H9 (cell line): ENCODE measurements at regions not wholly inside any gene's neighbourhood (a gene's known extent, or its start where the extent isn't known, plus 50 kb on each side); places are given as distances from the start of the nearest gene placed in this dataset.

ENCODE experiments used
- DNase-seq: peaks from one replicate; pipeline ENCODE4 v3.0.0-alpha.2; 2017
- H2AFZ ChIP-seq: one replicate; pipeline ENCODE4 v1.6.1; 2013; ENCODE audit warnings: mild to moderate bottlenecking, low read length, control low read depth, moderate library complexity
- H2AK5ac ChIP-seq: 2 replicates; pipeline ENCODE4 v1.6.1; 2013; ENCODE audit warnings: low read length, control low read depth, mixed read lengths; ENCODE audit not compliant: insufficient read length
- H2BK120ac ChIP-seq: one replicate; pipeline ENCODE4 v1.6.1; 2013; ENCODE audit warnings: low read depth, mild to moderate bottlenecking, low read length, control low read depth, inconsistent platforms; ENCODE audit not compliant: poor library complexity, severe bottlenecking
- H2BK12ac ChIP-seq: 2 replicates; pipeline ENCODE4 v1.6.1; 2013; ENCODE audit warnings: low read length, control low read depth, mixed read lengths, low read depth; ENCODE audit not compliant: insufficient read length
- H2BK15ac ChIP-seq: 2 replicates; pipeline ENCODE4 v1.6.1; 2013; ENCODE audit warnings: low read depth, low read length, control low read depth
- H2BK20ac ChIP-seq: one replicate; pipeline ENCODE4 v1.6.1; 2013; ENCODE audit warnings: low read depth, mild to moderate bottlenecking, low read length, control low read depth, inconsistent platforms; ENCODE audit not compliant: poor library complexity, severe bottlenecking
- H2BK5ac ChIP-seq: 2 replicates; pipeline ENCODE4 v1.6.1; 2013; ENCODE audit warnings: low read length, control low read depth, mixed read lengths; ENCODE audit not compliant: insufficient read length
- H3K14ac ChIP-seq: 2 replicates; pipeline ENCODE4 v1.6.1; 2013; ENCODE audit warnings: low read length, control low read depth; ENCODE audit not compliant: insufficient read depth
- H3K18ac ChIP-seq: 2 replicates; pipeline ENCODE4 v1.6.1; 2013; ENCODE audit warnings: low read depth, mild to moderate bottlenecking, mixed read lengths, low read length, control low read depth; ENCODE audit not compliant: insufficient read length
- H3K23ac ChIP-seq: 2 replicates; pipeline ENCODE4 v1.6.1; 2013; ENCODE audit warnings: low read length, control low read depth, mixed read lengths, low read depth; ENCODE audit not compliant: insufficient read length
- H3K23me2 ChIP-seq: 2 replicates; pipeline ENCODE4 v1.6.1; 2013; ENCODE audit warnings: low read depth, mild to moderate bottlenecking, mixed read lengths, low read length, control low read depth; ENCODE audit not compliant: insufficient read length, poor library complexity, severe bottlenecking
- H3K27ac ChIP-seq: 2 replicates; pipeline ENCODE4 v1.5.1; 2013; ENCODE audit warnings: low read length, control low read depth, mixed read lengths, low read depth; ENCODE audit not compliant: insufficient read length
- H3K27me3 ChIP-seq: 2 replicates; pipeline ENCODE4 v1.6.1; 2013; ENCODE audit warnings: low read length, control low read depth, inconsistent platforms; ENCODE audit not compliant: insufficient read depth
- H3K4ac ChIP-seq: 2 replicates; pipeline ENCODE4 v1.6.1; 2013; ENCODE audit warnings: low read depth, mild to moderate bottlenecking, control low read depth, inconsistent platforms, low read length, moderate library complexity
- H3K4me1 ChIP-seq: 2 replicates; pipeline ENCODE4 v1.6.1; 2013; ENCODE audit warnings: low read length, control low read depth, inconsistent platforms; ENCODE audit not compliant: insufficient read depth
- H3K4me2 ChIP-seq: 2 replicates; pipeline ENCODE4 v1.6.1; 2013; ENCODE audit warnings: low read length, control low read depth, mixed read lengths; ENCODE audit not compliant: insufficient read length, insufficient read depth
- H3K56ac ChIP-seq: 2 replicates; pipeline ENCODE4 v1.6.1; 2013; ENCODE audit warnings: low read depth, mild to moderate bottlenecking, mixed read lengths, low read length, control low read depth; ENCODE audit not compliant: insufficient read length
- H3K79me1 ChIP-seq: 2 replicates; pipeline ENCODE4 v1.6.1; 2013; ENCODE audit warnings: low read depth, mild to moderate bottlenecking, moderate library complexity, low read length, control low read depth, inconsistent platforms; ENCODE audit not compliant: insufficient read depth, poor library complexity, severe bottlenecking
- H3K79me2 ChIP-seq: 2 replicates; pipeline ENCODE4 v1.6.1; 2013; ENCODE audit warnings: low read length, control low read depth, inconsistent platforms; ENCODE audit not compliant: insufficient read depth
- H3K9ac ChIP-seq: 2 replicates; pipeline ENCODE4 v1.6.1; 2013; ENCODE audit warnings: low read length, control low read depth, mixed read lengths; ENCODE audit not compliant: insufficient read length; ENCODE audit errors: extremely low read depth
- H3K9me3 ChIP-seq: one replicate; pipeline ENCODE4 v1.6.1; 2013; ENCODE audit warnings: low read depth, low read length, inconsistent platforms; ENCODE audit not compliant: control insufficient read depth
- H3T11ph ChIP-seq: one replicate; pipeline ENCODE4 v1.6.1; 2013; ENCODE audit warnings: mild to moderate bottlenecking, low read length, control low read depth, inconsistent platforms
- H4K20me1 ChIP-seq: one replicate; pipeline ENCODE4 v1.6.1; 2013; ENCODE audit not compliant: control insufficient read depth, insufficient read length, insufficient read depth
- H4K5ac ChIP-seq: 2 replicates; pipeline ENCODE4 v1.6.1; 2013; ENCODE audit warnings: low read depth, mild to moderate bottlenecking, mixed read lengths, low read length, control low read depth; ENCODE audit not compliant: insufficient read length
- H4K8ac ChIP-seq: replicated peaks from 2 replicates; pipeline ENCODE4 v1.6.1; 2013; ENCODE audit warnings: low read length, control low read depth, mixed read lengths, low read depth; ENCODE audit not compliant: insufficient read length
- H4K91ac ChIP-seq: 2 replicates; pipeline ENCODE4 v1.6.1; 2013; ENCODE audit warnings: low read depth, mild to moderate bottlenecking, moderate library complexity, mixed read lengths, low read length, control low read depth; ENCODE audit not compliant: insufficient read length
- H3K27ac Mint-ChIP-seq, 3 experiments: 2 replicates in 2 of 3; 3 replicates in 1 of 3; pipeline ENCODE4 v1.8.0; 2020 to 2021; ENCODE audit warnings: mixed read lengths in 3 of 3, mild to moderate bottlenecking in 1 of 3, moderate library complexity in 1 of 3
- H3K27me3 Mint-ChIP-seq: 2 replicates; pipeline ENCODE4 v1.8.0; 2021; ENCODE audit warnings: low read depth, mild to moderate bottlenecking, moderate library complexity, mixed read lengths
- H3K36me3 Mint-ChIP-seq, 3 experiments: 2 replicates in 2 of 3; 3 replicates in 1 of 3; pipeline ENCODE4 v1.8.0; 2020 to 2021; ENCODE audit warnings: low read depth in 3 of 3, mixed read lengths in 3 of 3; ENCODE audit not compliant: insufficient read depth in 1 of 3
- H3K4me1 Mint-ChIP-seq, 2 experiments: 2 replicates each; pipeline ENCODE4 v1.8.0; 2020; ENCODE audit warnings: mixed read lengths in 2 of 2
- H3K4me3 Mint-ChIP-seq, 2 experiments: 2 replicates in 1 of 2; 3 replicates in 1 of 2; pipeline ENCODE4 v1.8.0; 2020 to 2021; ENCODE audit warnings: mild to moderate bottlenecking in 2 of 2, mixed read lengths in 2 of 2, moderate library complexity in 1 of 2
- H3K9me3 Mint-ChIP-seq, 2 experiments: 2 replicates in 1 of 2; 3 replicates in 1 of 2; pipeline ENCODE4 v1.8.0; 2020; ENCODE audit warnings: mild to moderate bottlenecking in 2 of 2, mixed read lengths in 2 of 2, moderate library complexity in 1 of 2
- CTCF ChIP-seq: fragments of 200-600 bp; sonication (generic); conservative IDR thresholded peaks from 3 replicates; pipeline ENCODE4 v1.8.0; 2021; ENCODE audit warnings: antibody characterized with exemption, mild to moderate bottlenecking
- WGBS: extraction: QIAGEN DNeasy Blood & Tissue Kit; methylation state at CpG from one replicate; pipeline ENCODE4 v1.1.7; 2013; ENCODE audit warnings: missing lambda C conversion rate, low lambda C conversion rate, mixed read lengths; ENCODE audit not compliant: insufficient read length; ENCODE audit errors: extremely low coverage; 5-methylcytosine and 5-hydroxymethylcytosine counted together

GRCh38 chr6:80477591-80477990 lies 371.1 kb downstream of the BCKDHB start:
- Histone ChIP-seq H3K14ac (no peak overlapping the region), H2AK5ac (no peak overlapping the region), H4K5ac (no peak overlapping the region), H2BK12ac (no peak overlapping the region), H3K23me2 (no peaks in the 10 kb centered on the region), H3K27me3 (no peaks in the 10 kb centered on the region), H3K4me2 (no peak overlapping the region), H3K23ac (no peak overlapping the region), H2BK15ac (no peak overlapping the region), H3K79me1 (no peaks in the 10 kb centered on the region), H2BK120ac (no peak overlapping the region), H4K91ac (no peak overlapping the region), H3K9me3 (no peaks in the 10 kb centered on the region), H2BK5ac (no peak overlapping the region), H2BK20ac (no peak overlapping the region), H4K8ac (no peak overlapping the region), H3K27ac (no peak overlapping the region), H3K9ac (no peak overlapping the region), H3K56ac (no peak overlapping the region), H4K20me1 (no peaks in the 10 kb centered on the region), H3K4ac (no peak overlapping the region), H3K4me1 (no peaks in the 10 kb centered on the region), H3K79me2 (no peaks in the 10 kb centered on the region), H2AFZ (no peak overlapping the region), H3K18ac (no peak overlapping the region), H3T11ph (no peak overlapping the region)
- H3K4me3 Mint-ChIP-seq = no peak overlapping the region
- H3K27me3 Mint-ChIP-seq = no peaks in the 10 kb centered on the region
- WGBS = no CpG with 5 or more reads among the region's 3 CpGs
- H3K36me3 Mint-ChIP-seq = no peaks in the 10 kb centered on the region; a peak in 1 of 7 replicates
- no peaks in the 10 kb centered on the region for H3K9me3 Mint-ChIP-seq
- no peak overlapping the region for H3K27ac Mint-ChIP-seq
- peaks cover 3 to 4% of the 10 kb centered on the region in 2 experiments; a peak in 3 of 4 replicates for H3K4me1 Mint-ChIP-seq
- no peak for TF ChIP-seq CTCF
- DNase-seq = no peak
